Heart right ventricle (tissue), 16 donors: ENCODE measurements at regions not wholly inside any gene's neighbourhood (a gene's known extent, or its start where the extent isn't known, plus 50 kb on each side); places are given as distances from the start of the nearest gene placed in this dataset.
A peak's percentile ranks its signal among the peaks of the same experiment; 100 is the strongest.

Experiments
- ATAC-seq, 8 donors: fragments of 200-7000 bp; cut with Tn5 transposase; one replicate each; pipeline ENCODE4 v1.9.1; 2020; ENCODE audit warnings: mild to moderate bottlenecking in 8 of 8, moderate library complexity in 8 of 8, moderate number of reproducible peaks in 1 of 8
- DNase-seq, 2 donors: peaks; one replicate each; pipeline ENCODE4 v3.0.0-alpha.2; 2020
- H3K27ac ChIP-seq, 10 donors: fragments of 200-600 bp; sonication (generic) in 2 of 10; one replicate each; pipeline versions ENCODE4 v1.5.0 to v1.8.0; 2020 to 2022; ENCODE audit warnings: mild to moderate bottlenecking in 3 of 10
- H3K27me3 ChIP-seq, 7 donors: fragments of 200-600 bp; one replicate each; pipeline ENCODE4 v1.8.0; 2021 to 2022; ENCODE audit warnings: mild to moderate bottlenecking in 2 of 7
- H3K36me3 ChIP-seq, 9 donors: fragments of 200-600 bp; sonication (generic) in 1 of 9; one replicate each; pipeline versions ENCODE4 v1.5.0 to v1.8.0; 2020 to 2022; ENCODE audit warnings: mild to moderate bottlenecking in 2 of 9
- H3K4me1 ChIP-seq, 9 donors: fragments of 200-600 bp; sonication (generic) in 1 of 9; one replicate each; pipeline versions ENCODE4 v1.5.0 to v1.8.0; 2020 to 2022; ENCODE audit warnings: mild to moderate bottlenecking in 4 of 9
- H3K4me3 ChIP-seq, 10 donors: fragments of 200-600 bp; sonication (generic) in 2 of 10; one replicate each; pipeline versions ENCODE4 v1.5.0 to v1.8.0; 2020 to 2022; ENCODE audit warnings: mild to moderate bottlenecking in 7 of 10, moderate library complexity in 2 of 10
- H3K9me3 ChIP-seq, 11 donors: fragments of 200-600 bp in 10 of 11; sonication (generic) in 2 of 11; one replicate each; pipeline versions ENCODE4 v1.5.0 to v1.8.0; 2013 to 2022; ENCODE audit warnings: mild to moderate bottlenecking in 2 of 11, control low read depth in 1 of 11, moderate library complexity in 1 of 11
- CTCF ChIP-seq, 9 donors: fragments of 200-600 bp; sonication (generic) in 2 of 9; IDR thresholded peaks; one replicate each; pipeline versions ENCODE4 v1.5.0 to v1.8.0; 2021 to 2022; ENCODE audit warnings: antibody characterized with exemption in 9 of 9, mild to moderate bottlenecking in 5 of 9, moderate library complexity in 1 of 9
- WGBS, 2 donors: extraction: QIAGEN DNeasy Blood & Tissue Kit; methylation state at CpG; one replicate each; pipeline ENCODE4 v1.1.7; 2013; ENCODE audit warnings: inconsistent platforms in 1 of 2; 5-methylcytosine and 5-hydroxymethylcytosine counted together
- intact Hi-C, 10 donors: fragments of 100-400 bp; cut with DNase I; formaldehyde crosslinking; loops; one replicate each; pipeline versions ENCODE4 v1.11.1 to v1.14.2; 2022
- donor health status: Arrhythmogenic right ventricular cardiomyopathy.
- donor health status: ischemic (EF 13 %, LVEDD 7.1; RV severe dilation, severe dysfunction).
- donor health status: healthy with polysubstance abuse.
- donor health status: DM: no; HTN: yes; CAD: no.
- donor health status: DM: no; HTN: no; CAD: no.
- donor health status: ischemic (EF 25% LVEDD 6.9; RV normal size, moderate dysfunction).
- donor health status: ischemic (EF 25% LVEDD 5.7; RV mildly dilated, moderate dysfunction).
- donor health status: healthy.
- donor health status: DM: yes; HTN: yes; CAD: no.
- donor health status: Ischemic cardiomyopathy.
- donor health status: ischemic (EF 35%, LVEDD 5.7; RV mildly dilated, moderate dysfunction).
- donor health status: nonischemic (EF 11% LVEDD 7.7; RV severe dilation, severe dysfunction).
- donor health status: DM: yes; HTN: yes; CAD: no.
- donor health status: PGD.
- donor health status: ischemic (EF 29% LVEDD 5.4; RV normal size, mild dysfunction).
- donor health status: nonischemic (EF 23%, LVEDD 6.1; RV moderate dilation, normal function).

- Histone ChIP-seq H3K4me1 (peaks cover 0 to 38% (median 19%) of the 10 kb centered on the region in 9 donors), H3K27ac (peak overlapping the region in 1 of 10 donors; percentile 64), H3K36me3 (no peaks in the 10 kb centered on the region), H3K27me3 (no peaks in the 10 kb centered on the region), H3K4me3 (no peak overlapping the region), H3K9me3 (peaks cover 0 to 8% (median 0%) of the 10 kb centered on the region in 11 donors)
- 57 to 60% methylated on average over 4 of the region's 4 CpGs for WGBS, 2 donors
- TF ChIP-seq CTCF (IDR thresholded peaks at IDR 0.05): no peak
- intact Hi-C loops: loop anchor here in 3 of 10 donors (2.0 to 10.0 kb wide), 3 partner anchors 27 to 69 kb away; no protein-coding TSS in a partner anchor
- ATAC-seq (peak in 3 of 8 donors; percentile 39 to 66 (median 45)), DNase-seq (no peak)
These were observed 195.6 kb downstream of the HRH4 start for GRCh38 chr18:24656050-24656449.

- no peak overlapping the region for H3K4me3 ChIP-seq
- ATAC-seq: peak in 2 of 8 donors; percentile 29 to 34
- peaks cover 0 to under 1% (median 0%) of the 10 kb centered on the region in 11 donors for H3K9me3 ChIP-seq
- H3K27me3 ChIP-seq: no peaks in the 10 kb centered on the region
- WGBS, 2 donors: 87 to 89% methylated on average over 7 of the region's 7 CpGs
- H3K4me1 ChIP-seq: peaks cover 0 to 46% (median 22%) of the 10 kb centered on the region in 9 donors
- no peak for DNase-seq
- TF ChIP-seq CTCF (IDR thresholded peaks at IDR 0.05): no peak
- H3K27ac ChIP-seq: peak overlapping the region in 9 of 10 donors; percentile 26 to 93 (median 64)
- intact Hi-C loops: loop anchor here in 3 of 10 donors (2.0 to 10.0 kb wide), 3 partner anchors 28 to 68 kb away; no protein-coding TSS in a partner anchor
- no peaks in the 10 kb centered on the region for H3K36me3 ChIP-seq
These were observed 196.4 kb downstream of the HRH4 start for GRCh38 chr18:24656551-24657443.

GRCh38 chr18:24657444-24657842, 197.0 kb downstream of the HRH4 start:
- H3K9me3 ChIP-seq: no peaks in the 10 kb centered on the region
- ATAC-seq (peak; percentile 44 to 73 (median 62)), DNase-seq (peak; percentile 18 to 26)
- H3K27ac ChIP-seq: peak overlapping the region in 9 of 10 donors; percentile 26 to 93 (median 64)
- no peak for TF ChIP-seq CTCF (IDR thresholded peaks at IDR 0.05)
- no peaks in the 10 kb centered on the region for H3K36me3 ChIP-seq
- 40 to 46% methylated on average over 7 of the region's 7 CpGs for WGBS, 2 donors
- no peak overlapping the region for H3K4me3 ChIP-seq
- intact Hi-C loops: loop anchor here in 3 of 10 donors (2.0 to 10.0 kb wide), 3 partner anchors 29 to 67 kb away; no protein-coding TSS in a partner anchor
- H3K27me3 ChIP-seq: peaks cover 0 to 3% (median 0%) of the 10 kb centered on the region in 7 donors
- peaks cover 0 to 47% (median 22%) of the 10 kb centered on the region in 9 donors for H3K4me1 ChIP-seq

- Histone ChIP-seq H3K4me1 (peaks cover 0 to 47% (median 22%) of the 10 kb centered on the region in 9 donors), H3K27ac (peak overlapping the region in 4 of 10 donors; percentile 41 to 93 (median 65)), H3K36me3 (no peaks in the 10 kb centered on the region), H3K4me3 (no peak overlapping the region), H3K9me3 (no peaks in the 10 kb centered on the region), H3K27me3 (peaks cover 0 to 3% (median 0%) of the 10 kb centered on the region in 7 donors)
- WGBS, 2 donors: 43 to 45% methylated on average over 1 of the region's 1 CpG
- no peak for TF ChIP-seq CTCF (IDR thresholded peaks at IDR 0.05)
- DNase-seq: no peak
- ATAC-seq: no peak
- intact Hi-C loops: loop anchor here in 2 of 10 donors (10.0 kb wide), 2 partner anchors 54 to 66 kb away; no protein-coding TSS in a partner anchor
These were observed 197.9 kb downstream of the HRH4 start for GRCh38 chr18:24658302-24658701.
